ENCODE measurements at regions not wholly inside any gene's neighbourhood (a gene's known extent, or its start where the extent isn't known, plus 50 kb on each side); places are given as distances from the start of the nearest gene placed in this dataset.

GRCh38 chr10:111885919-111886318, 297.6 kb downstream of the GPAM start:
- Histone ChIP-seq H3K36me3 (ENCODE audit: control insufficient read depth in 2 of 2, insufficient read depth in 2 of 2, low read length in 1 of 2) (no peaks in the 10 kb centered on the region), H3K27me3 (ENCODE audit: control insufficient read depth in 1 of 2, insufficient read depth in 2 of 2, low read length in 2 of 2) (no peaks in the 10 kb centered on the region), H3K4me1 (ENCODE audit: control insufficient read depth in 2 of 2, insufficient read depth in 2 of 2, low read length in 1 of 2) (no peaks in the 10 kb centered on the region), H3K27ac (ENCODE audit: low read depth in 2 of 2, low read length in 1 of 2) (no peak overlapping the region), H3K9me3 (ENCODE audit: control insufficient read depth in 2 of 2, insufficient read depth in 1 of 2, low read depth in 1 of 2, low read length in 1 of 2) (no peaks in the 10 kb centered on the region), H3K4me3 (ENCODE audit: low read depth in 1 of 2, low read length in 2 of 2) (no peak overlapping the region)
- 82 to 88% methylated on average over 6 of the region's 6 CpGs for WGBS, 2 donors

DNA sequence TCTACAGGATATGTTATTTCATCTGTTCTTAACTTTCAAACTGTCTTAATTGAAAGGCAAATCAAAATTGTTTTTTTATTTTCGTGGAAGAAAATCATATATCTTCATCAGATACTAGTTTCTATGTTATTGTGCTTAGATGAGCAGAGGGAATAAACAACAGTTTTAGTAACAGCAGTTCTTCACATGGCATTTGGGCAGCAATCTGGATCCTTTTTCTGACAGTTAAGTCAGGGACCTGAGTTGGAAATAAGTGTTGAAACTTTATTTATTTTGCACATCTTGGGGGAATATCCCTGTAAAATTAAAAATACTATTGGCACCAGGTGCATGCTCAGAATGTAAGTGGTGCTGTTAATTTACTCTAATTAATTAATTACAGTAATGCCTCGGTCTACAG, 296.3 kb downstream of the GPAM start:
- Histone ChIP-seq H3K9me3 (ENCODE audit: control insufficient read depth in 2 of 2, insufficient read depth in 1 of 2, low read depth in 1 of 2, low read length in 1 of 2) (no peaks in the 10 kb centered on the region), H3K27me3 (ENCODE audit: control insufficient read depth in 1 of 2, insufficient read depth in 2 of 2, low read length in 2 of 2) (no peaks in the 10 kb centered on the region), H3K27ac (ENCODE audit: low read depth in 2 of 2, low read length in 1 of 2) (no peak overlapping the region), H3K4me3 (ENCODE audit: low read depth in 1 of 2, low read length in 2 of 2) (no peak overlapping the region), H3K4me1 (ENCODE audit: control insufficient read depth in 2 of 2, insufficient read depth in 2 of 2, low read length in 1 of 2) (no peaks in the 10 kb centered on the region), H3K36me3 (ENCODE audit: control insufficient read depth in 2 of 2, insufficient read depth in 2 of 2, low read length in 1 of 2) (no peaks in the 10 kb centered on the region)
- WGBS, 2 donors: 69 to 70% methylated on average over 2 of the region's 2 CpGs

GRCh38 chr10:111890046-111890445, 293.5 kb downstream of the GPAM start:
- Histone ChIP-seq H3K9me3 (ENCODE audit: control insufficient read depth in 2 of 2, insufficient read depth in 1 of 2, low read depth in 1 of 2, low read length in 1 of 2) (no peaks in the 10 kb centered on the region), H3K27ac (ENCODE audit: low read depth in 2 of 2, low read length in 1 of 2) (no peak overlapping the region), H3K4me3 (ENCODE audit: low read depth in 1 of 2, low read length in 2 of 2) (no peak overlapping the region), H3K27me3 (ENCODE audit: control insufficient read depth in 1 of 2, insufficient read depth in 2 of 2, low read length in 2 of 2) (no peaks in the 10 kb centered on the region), H3K4me1 (ENCODE audit: control insufficient read depth in 2 of 2, insufficient read depth in 2 of 2, low read length in 1 of 2) (no peaks in the 10 kb centered on the region), H3K36me3 (ENCODE audit: control insufficient read depth in 2 of 2, insufficient read depth in 2 of 2, low read length in 1 of 2) (no peaks in the 10 kb centered on the region)
- WGBS, 2 donors: 45 to 54% methylated on average over 3 of the region's 3 CpGs

- Histone ChIP-seq H3K9me3 (ENCODE audit: control insufficient read depth in 2 of 2, insufficient read depth in 1 of 2, low read depth in 1 of 2, low read length in 1 of 2) (no peaks in the 10 kb centered on the region), H3K4me1 (ENCODE audit: control insufficient read depth in 2 of 2, insufficient read depth in 2 of 2, low read length in 1 of 2) (no peaks in the 10 kb centered on the region), H3K4me3 (ENCODE audit: low read depth in 1 of 2, low read length in 2 of 2) (no peak overlapping the region), H3K27me3 (ENCODE audit: control insufficient read depth in 1 of 2, insufficient read depth in 2 of 2, low read length in 2 of 2) (no peaks in the 10 kb centered on the region), H3K27ac (ENCODE audit: low read depth in 2 of 2, low read length in 1 of 2) (no peak overlapping the region), H3K36me3 (ENCODE audit: control insufficient read depth in 2 of 2, insufficient read depth in 2 of 2, low read length in 1 of 2) (no peaks in the 10 kb centered on the region)
- 55% methylated on average over 4 of the region's 4 CpGs for WGBS, 2 donors
These were observed 267.6 kb downstream of the GPAM start for GRCh38 chr10:111916011-111916410.

DNA sequence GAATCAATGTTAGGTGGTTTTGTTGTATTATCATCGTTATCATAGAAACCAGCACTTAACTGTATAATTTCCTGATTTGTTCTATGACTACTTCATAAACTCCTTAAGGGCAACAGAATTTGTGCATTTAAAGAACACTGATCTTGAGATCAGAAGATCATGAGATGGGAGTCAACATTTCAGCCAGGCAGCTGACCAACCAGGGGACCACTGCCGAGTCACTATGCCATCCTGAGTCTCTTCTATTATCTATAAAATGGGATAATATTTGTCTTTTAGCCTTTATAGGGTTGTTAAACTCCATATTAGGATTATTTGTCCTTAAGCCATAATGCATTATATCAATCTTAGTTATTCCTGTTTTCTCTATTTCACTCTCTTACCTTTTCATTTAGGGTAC, 261.7 kb downstream of the GPAM start:
- Histone ChIP-seq H3K4me1 (ENCODE audit: control insufficient read depth in 2 of 2, insufficient read depth in 2 of 2, low read length in 1 of 2) (no peaks in the 10 kb centered on the region), H3K27me3 (ENCODE audit: control insufficient read depth in 1 of 2, insufficient read depth in 2 of 2, low read length in 2 of 2) (no peaks in the 10 kb centered on the region), H3K27ac (ENCODE audit: low read depth in 2 of 2, low read length in 1 of 2) (no peak overlapping the region), H3K4me3 (ENCODE audit: low read depth in 1 of 2, low read length in 2 of 2) (no peak overlapping the region), H3K9me3 (ENCODE audit: control insufficient read depth in 2 of 2, insufficient read depth in 1 of 2, low read depth in 1 of 2, low read length in 1 of 2) (no peaks in the 10 kb centered on the region), H3K36me3 (ENCODE audit: control insufficient read depth in 2 of 2, insufficient read depth in 2 of 2, low read length in 1 of 2) (no peaks in the 10 kb centered on the region)
- 82 to 87% methylated on average over 2 of the region's 2 CpGs for WGBS, 2 donors

GRCh38 chr10:111923032-111923431, 260.5 kb downstream of the GPAM start:
- 59 to 75% methylated on average over 1 of the region's 1 CpG for WGBS, 2 donors
- Histone ChIP-seq H3K27ac (ENCODE audit: low read depth in 2 of 2, low read length in 1 of 2) (no peak overlapping the region), H3K36me3 (ENCODE audit: control insufficient read depth in 2 of 2, insufficient read depth in 2 of 2, low read length in 1 of 2) (no peaks in the 10 kb centered on the region), H3K27me3 (ENCODE audit: control insufficient read depth in 1 of 2, insufficient read depth in 2 of 2, low read length in 2 of 2) (no peaks in the 10 kb centered on the region), H3K9me3 (ENCODE audit: control insufficient read depth in 2 of 2, insufficient read depth in 1 of 2, low read depth in 1 of 2, low read length in 1 of 2) (no peaks in the 10 kb centered on the region), H3K4me1 (ENCODE audit: control insufficient read depth in 2 of 2, insufficient read depth in 2 of 2, low read length in 1 of 2) (no peaks in the 10 kb centered on the region), H3K4me3 (ENCODE audit: low read depth in 1 of 2, low read length in 2 of 2) (no peak overlapping the region)

DNA sequence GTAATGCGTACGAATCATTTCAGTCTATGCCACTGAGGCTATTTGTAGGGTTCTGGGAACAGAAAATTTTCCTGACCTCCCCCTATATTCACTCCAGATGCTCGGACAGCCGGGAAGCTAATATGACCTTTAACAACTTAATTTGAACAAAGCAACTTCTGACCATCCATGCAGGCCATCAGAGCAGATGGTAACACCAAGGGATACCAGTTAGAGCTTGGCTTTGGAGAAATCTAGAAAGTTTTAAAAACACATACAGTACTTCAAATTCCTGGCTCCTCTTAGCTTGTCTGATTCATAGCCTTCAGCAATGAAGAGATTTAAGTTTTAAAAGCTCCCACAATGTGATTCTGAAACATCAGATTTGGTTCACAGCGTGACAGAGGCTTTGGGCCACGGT, 257.3 kb downstream of the GPAM start:
- WGBS, 2 donors: 77 to 79% methylated on average over 6 of the region's 6 CpGs
- no peaks in the 10 kb centered on the region for H3K4me1 ChIP-seq (ENCODE audit: control insufficient read depth in 2 of 2, insufficient read depth in 2 of 2, low read length in 1 of 2)

DNA sequence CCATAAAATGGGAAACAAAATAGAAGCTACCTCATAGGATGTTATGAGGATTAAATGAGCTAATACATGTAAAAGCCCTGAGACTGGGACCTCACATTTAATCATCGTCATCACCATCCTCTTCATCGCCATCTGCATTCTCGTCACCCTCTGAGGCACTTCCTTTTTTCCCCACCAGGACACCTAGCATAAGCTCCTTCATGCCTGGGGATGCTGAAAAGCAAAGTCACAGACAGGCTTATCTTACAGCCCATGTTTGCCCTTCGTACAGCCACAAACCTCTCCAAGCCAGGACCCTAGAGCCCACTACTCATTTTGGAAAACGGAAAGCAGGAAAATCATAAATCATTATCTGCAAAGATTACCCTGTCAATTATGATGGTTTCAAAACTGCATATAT, 249.6 kb downstream of the GPAM start:
- no peaks in the 10 kb centered on the region for H3K4me1 ChIP-seq (ENCODE audit: control insufficient read depth in 2 of 2, insufficient read depth in 2 of 2, low read length in 1 of 2)

More for the DNA sequence above, 257.3 kb downstream of the GPAM start:
- Histone ChIP-seq H3K27ac (ENCODE audit: low read depth in 2 of 2, low read length in 1 of 2) (no peak overlapping the region), H3K36me3 (ENCODE audit: control insufficient read depth in 2 of 2, insufficient read depth in 2 of 2, low read length in 1 of 2) (no peaks in the 10 kb centered on the region), H3K4me3 (ENCODE audit: low read depth in 1 of 2, low read length in 2 of 2) (no peak overlapping the region), H3K9me3 (ENCODE audit: control insufficient read depth in 2 of 2, insufficient read depth in 1 of 2, low read depth in 1 of 2, low read length in 1 of 2) (no peaks in the 10 kb centered on the region), H3K27me3 (ENCODE audit: control insufficient read depth in 1 of 2, insufficient read depth in 2 of 2, low read length in 2 of 2) (no peaks in the 10 kb centered on the region)

GRCh38 chr10:111934931-111935330, 248.6 kb downstream of the GPAM start:
- Histone ChIP-seq H3K4me1 (ENCODE audit: control insufficient read depth in 2 of 2, insufficient read depth in 2 of 2, low read length in 1 of 2) (no peaks in the 10 kb centered on the region), H3K27ac (ENCODE audit: low read depth in 2 of 2, low read length in 1 of 2) (no peak overlapping the region)
- WGBS, 2 donors: 73 to 75% methylated on average over 1 of the region's 1 CpG

More for the DNA sequence above, 249.6 kb downstream of the GPAM start:
- Histone ChIP-seq H3K27me3 (ENCODE audit: control insufficient read depth in 1 of 2, insufficient read depth in 2 of 2, low read length in 2 of 2) (no peaks in the 10 kb centered on the region), H3K27ac (ENCODE audit: low read depth in 2 of 2, low read length in 1 of 2) (no peak overlapping the region), H3K9me3 (ENCODE audit: control insufficient read depth in 2 of 2, insufficient read depth in 1 of 2, low read depth in 1 of 2, low read length in 1 of 2) (no peaks in the 10 kb centered on the region), H3K36me3 (ENCODE audit: control insufficient read depth in 2 of 2, insufficient read depth in 2 of 2, low read length in 1 of 2) (no peaks in the 10 kb centered on the region), H3K4me3 (ENCODE audit: low read depth in 1 of 2, low read length in 2 of 2) (no peak overlapping the region)
- WGBS, 2 donors: 69 to 73% methylated on average over 5 of the region's 5 CpGs

DNA sequence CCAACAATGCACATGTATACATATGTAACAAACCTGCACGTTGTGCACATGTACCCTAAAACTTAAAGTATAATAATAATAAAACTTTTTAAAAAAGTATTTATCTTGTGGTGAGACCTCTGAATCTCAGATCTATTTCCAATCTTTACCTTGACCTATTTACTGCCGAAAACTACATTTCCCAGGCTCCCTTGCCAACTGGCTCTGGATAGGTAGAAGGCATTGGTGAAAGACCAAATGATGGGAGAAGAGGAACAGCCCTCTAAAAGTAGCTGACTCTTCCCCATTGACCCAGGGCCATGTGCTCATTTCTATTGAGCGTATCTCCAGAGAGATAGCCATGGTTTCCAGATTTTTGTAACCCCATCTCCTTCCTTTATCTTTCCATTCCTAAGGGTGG, 247.4 kb downstream of the GPAM start:
- H3K36me3 ChIP-seq (ENCODE audit: control insufficient read depth in 2 of 2, insufficient read depth in 2 of 2, low read length in 1 of 2): no peaks in the 10 kb centered on the region
- WGBS, 2 donors: 84 to 85% methylated on average over 3 of the region's 3 CpGs
- no peaks in the 10 kb centered on the region for H3K4me1 ChIP-seq (ENCODE audit: control insufficient read depth in 2 of 2, insufficient read depth in 2 of 2, low read length in 1 of 2)
- H3K27me3 ChIP-seq (ENCODE audit: control insufficient read depth in 1 of 2, insufficient read depth in 2 of 2, low read length in 2 of 2): no peaks in the 10 kb centered on the region
- H3K27ac ChIP-seq (ENCODE audit: low read depth in 2 of 2, low read length in 1 of 2): no peak overlapping the region
- no peak overlapping the region for H3K4me3 ChIP-seq (ENCODE audit: low read depth in 1 of 2, low read length in 2 of 2)
- H3K9me3 ChIP-seq (ENCODE audit: control insufficient read depth in 2 of 2, insufficient read depth in 1 of 2, low read depth in 1 of 2, low read length in 1 of 2): no peaks in the 10 kb centered on the region

More at GRCh38 chr10:111934931-111935330, 248.6 kb downstream of the GPAM start:
- Histone ChIP-seq H3K36me3 (ENCODE audit: control insufficient read depth in 2 of 2, insufficient read depth in 2 of 2, low read length in 1 of 2) (no peaks in the 10 kb centered on the region), H3K9me3 (ENCODE audit: control insufficient read depth in 2 of 2, insufficient read depth in 1 of 2, low read depth in 1 of 2, low read length in 1 of 2) (no peaks in the 10 kb centered on the region), H3K4me3 (ENCODE audit: low read depth in 1 of 2, low read length in 2 of 2) (no peak overlapping the region), H3K27me3 (ENCODE audit: control insufficient read depth in 1 of 2, insufficient read depth in 2 of 2, low read length in 2 of 2) (no peaks in the 10 kb centered on the region)

All from esophagus (tissue), 2 donors.